G401 (cell line): ENCODE measurements at regions not wholly inside any gene's neighbourhood (a gene's known extent, or its start where the extent isn't known, plus 50 kb on each side); places are given as distances from the start of the nearest gene placed in this dataset.

Source experiments
- DNase-seq: peaks from one replicate; pipeline ENCODE4 v3.0.0-alpha.2; 2015; ENCODE audit warnings: low spot score
- in situ Hi-C: cut with HindIII; loops from 2 replicates; pipeline ENCODE4 v1.10.0; 2016; ENCODE audit warnings: low sequenced_read_pairs, mixed read lengths

DNA sequence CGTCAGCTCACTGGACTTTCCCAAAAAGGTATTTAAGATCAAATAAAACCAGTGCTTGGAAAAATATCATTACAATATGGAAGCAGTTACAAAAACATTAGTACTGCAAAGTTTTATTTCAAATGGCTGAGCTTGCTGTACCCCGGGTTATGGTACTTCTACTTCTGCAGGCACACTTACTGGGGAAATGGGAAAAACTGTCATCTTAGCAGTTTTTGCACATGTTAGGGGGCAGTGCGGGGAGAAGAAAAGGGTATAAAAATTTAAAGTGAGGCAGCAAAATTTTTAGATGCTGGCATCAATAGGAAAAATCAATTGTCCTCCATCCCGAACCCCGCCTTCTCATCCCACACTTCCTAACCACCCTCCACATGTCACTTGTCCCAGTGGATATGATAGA is 133.4 kb downstream of the ATG4C start:
- in situ Hi-C loops: no loop called here
- no peak for DNase-seq

DNA sequence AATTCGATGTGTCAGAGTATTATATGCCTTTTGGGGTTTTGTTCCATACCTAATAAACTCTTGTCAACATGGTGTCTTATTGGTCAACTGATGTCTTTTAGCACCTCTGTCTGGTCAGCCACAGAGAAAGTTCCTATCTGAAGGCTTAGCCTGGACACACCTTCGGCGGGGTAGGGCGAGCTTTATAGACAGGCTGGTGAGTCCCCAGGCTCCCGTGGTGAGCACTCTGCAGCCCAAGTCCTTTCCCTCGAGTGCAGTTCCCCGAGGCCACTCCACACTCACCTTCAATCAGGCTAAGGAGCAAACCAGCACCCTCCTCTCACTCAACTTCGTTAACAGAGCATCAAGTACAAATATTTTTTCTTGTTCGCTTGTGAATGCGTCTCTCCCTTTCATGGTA is 133.9 kb downstream of the ATG4C start:
- no peak for DNase-seq
- in situ Hi-C loops: no loop called here

DNA sequence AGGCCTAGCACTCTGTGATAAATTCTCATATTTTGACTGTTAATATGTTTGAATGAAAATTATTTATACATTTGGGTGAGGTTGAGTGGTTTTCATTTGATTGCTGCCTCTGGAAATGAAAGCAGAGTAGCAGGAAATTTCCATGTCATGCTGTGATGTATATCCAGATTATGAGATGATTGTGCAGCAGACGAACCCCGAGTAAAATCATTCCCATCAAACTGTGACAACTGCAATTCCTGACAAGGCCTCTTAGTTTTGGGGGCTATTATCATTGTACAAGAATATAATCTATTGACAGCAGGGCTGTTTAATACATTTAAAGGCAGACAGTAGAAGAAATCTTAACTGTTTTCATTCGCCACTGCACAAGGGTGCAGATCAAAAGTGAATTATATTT is 134.8 kb downstream of the ATG4C start:
- in situ Hi-C loops: no loop called here
- DNase-seq: no peak

DNA sequence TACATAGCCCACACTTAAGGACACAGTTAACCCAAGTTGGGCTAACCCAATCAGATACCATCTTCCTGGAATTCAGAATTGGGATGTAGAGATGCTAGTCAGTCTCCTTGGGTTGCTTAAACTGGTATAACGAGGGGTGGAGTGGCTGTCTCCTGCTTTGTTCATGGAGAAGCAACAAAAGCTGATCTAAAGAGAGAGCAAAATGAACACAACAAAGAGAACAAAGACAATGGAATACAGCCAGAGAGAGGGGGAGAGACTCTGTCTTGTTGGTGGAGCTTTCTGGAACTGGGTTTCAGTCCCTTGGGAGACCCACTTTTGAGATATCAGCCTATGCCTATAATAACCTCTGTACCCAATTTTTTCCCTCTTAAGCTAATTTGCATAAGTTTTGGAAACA is 138.1 kb downstream of the ATG4C start:
- in situ Hi-C loops: no loop called here
- DNase-seq: no peak

DNA sequence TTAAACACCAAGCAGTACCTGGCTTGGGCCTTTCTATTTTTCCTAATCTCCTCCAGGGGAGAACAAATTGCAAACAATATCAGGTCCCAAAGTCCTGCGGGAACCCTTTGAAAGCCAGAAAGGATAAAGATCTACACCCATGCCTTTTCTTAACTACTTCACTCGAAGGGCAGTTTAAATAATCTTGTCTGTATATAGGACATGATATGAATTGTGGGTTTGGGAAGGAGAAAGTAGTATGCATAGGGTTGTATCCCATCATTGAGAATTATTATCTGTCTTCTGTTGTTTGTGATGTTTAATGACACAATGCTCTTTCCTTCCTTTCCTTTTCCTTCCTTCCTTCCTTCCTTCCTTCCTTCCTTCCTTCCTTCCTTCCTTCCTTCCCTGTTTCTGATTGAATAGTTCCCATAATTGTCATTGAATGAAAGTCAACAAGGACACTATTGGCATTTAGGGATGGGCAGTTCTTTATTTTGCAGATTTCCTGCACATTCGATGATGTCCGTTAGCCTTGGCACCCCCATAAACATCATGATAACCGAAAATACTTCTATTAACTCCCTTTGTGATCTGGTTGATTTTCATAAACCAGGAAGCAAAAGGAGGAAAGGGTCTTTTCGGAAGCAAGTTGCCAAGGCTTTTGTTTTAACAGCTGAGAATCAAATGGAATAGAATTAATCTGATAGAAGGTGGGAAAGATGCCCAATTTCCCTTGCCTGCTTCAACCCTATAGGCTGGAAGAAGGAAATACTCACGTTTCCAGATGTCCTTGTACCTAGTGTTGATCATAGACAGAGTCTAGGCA is 141.3 kb downstream of the ATG4C start:
- in situ Hi-C loops: no loop called here
- no peak for DNase-seq

DNA sequence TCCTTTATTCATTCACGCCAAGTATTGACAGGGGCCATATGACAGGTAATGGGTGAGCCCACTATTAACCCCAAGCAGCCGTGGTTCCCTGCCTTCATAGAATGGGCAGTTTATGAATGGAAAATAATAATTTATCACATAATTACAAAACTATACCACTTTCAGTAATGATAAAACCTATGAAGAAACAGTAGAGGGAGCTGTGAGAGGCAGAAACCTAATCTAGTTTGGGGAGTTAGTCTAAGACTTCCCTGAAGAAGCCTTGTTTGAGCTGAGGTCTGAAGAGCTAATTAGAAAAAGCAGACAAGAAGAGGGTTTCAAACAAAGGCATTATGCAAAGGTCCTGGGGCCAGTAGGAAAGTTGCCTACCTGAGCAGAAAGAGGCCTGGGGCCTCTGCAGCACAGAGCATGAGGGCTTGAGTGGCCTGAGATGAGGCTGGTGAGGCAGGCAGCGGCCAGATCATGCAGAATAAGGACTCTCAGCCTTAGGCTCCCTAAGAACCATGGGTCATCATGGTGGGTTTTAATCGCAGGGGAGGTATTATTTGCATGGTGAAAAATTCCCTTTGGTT is 142.8 kb downstream of the ATG4C start:
- DNase-seq: no peak
- in situ Hi-C loops: no loop called here

DNA sequence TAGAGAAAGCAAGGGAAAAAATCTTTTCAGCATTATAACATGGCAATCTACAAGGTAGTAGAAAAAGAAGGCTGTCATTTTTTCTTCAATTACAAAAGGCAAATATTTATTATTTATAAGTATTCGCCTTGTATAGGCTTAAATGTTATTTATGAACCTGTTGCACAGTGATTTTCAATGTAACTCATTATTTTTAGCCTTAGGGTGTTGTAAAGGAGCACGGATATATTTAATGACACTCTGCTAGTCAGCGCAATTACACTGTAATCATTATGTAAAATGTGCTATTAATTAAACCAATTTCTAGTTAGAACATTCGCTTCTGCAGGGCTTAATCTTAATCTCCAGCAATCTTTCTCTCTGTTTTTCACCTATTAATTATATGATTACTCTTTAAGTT is 145.0 kb downstream of the ATG4C start:
- in situ Hi-C loops: no loop called here

DNA sequence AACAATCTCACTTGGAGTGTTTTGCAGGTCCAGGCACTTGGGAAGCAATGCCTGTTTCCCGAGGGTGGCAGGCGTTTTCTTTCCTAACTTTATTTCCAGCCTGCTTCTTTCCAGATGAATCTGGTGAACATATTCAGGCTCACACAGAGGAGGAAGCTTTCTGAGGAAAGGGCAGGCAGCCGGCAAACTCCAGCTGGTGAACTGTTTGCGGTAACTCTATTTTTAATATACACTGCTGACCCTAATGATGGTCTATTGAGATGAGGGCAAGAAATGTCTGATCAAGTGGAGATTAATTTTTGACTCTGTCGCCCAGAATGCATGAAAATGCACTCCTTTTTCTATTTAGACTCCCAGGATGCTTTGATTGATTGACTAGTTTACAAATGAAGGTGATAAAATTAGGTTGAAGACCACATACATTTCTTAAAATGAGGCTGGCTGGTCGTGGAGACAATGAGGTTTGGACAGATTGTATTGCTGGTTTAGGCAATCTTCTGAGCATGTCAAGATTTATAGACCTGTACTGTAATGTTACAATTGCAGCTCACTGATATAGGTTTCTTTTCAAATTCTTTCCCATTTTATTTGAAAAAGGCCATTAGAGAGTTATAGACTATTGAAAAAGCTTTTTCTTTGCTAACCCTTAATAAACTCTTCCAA is 153.8 kb downstream of the ATG4C start:
- in situ Hi-C loops: no loop called here
- no peak for DNase-seq

More for the DNA sequence above, 145.0 kb downstream of the ATG4C start:
- no peak for DNase-seq

DNA sequence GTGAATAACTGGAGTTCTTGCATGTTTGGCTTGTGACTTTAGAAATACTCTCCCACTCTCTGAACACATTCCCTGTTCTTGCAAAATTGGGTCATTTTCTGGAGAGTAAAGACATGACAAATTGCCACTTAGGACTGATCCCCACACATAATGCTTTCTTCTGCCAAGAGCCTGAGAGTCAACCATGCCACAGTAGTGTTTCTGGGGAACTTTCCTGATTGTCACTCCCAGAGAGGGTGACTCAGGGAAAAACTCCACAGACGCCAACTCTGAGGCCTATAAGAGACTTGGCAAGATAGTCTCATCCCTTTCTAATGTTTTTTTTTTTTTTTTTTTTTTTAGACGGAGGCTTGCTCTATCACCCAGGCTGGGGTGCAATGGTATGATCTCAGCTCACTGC is 157.8 kb downstream of the ATG4C start:
- in situ Hi-C loops: no loop called here
- no peak for DNase-seq

DNA sequence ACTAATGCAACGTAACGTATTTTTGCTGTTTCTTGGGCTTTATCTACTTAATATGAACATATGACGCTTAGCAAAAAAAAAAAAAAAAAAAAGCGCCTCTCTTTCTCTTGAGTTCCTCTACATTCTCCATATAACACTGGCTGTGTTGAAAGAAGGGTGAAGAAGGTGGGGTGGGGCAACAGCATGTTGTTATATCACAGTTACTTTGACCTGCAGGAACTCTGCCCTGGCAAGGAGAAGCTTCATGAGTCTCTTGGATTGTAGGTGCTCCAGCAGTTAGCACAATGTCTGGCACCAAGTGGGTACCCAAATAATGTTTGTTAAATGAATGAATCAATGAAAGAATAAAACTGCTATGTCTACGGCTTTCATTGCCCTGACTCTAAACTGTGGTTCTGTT is 162.6 kb downstream of the ATG4C start:
- in situ Hi-C loops: no loop called here

DNA sequence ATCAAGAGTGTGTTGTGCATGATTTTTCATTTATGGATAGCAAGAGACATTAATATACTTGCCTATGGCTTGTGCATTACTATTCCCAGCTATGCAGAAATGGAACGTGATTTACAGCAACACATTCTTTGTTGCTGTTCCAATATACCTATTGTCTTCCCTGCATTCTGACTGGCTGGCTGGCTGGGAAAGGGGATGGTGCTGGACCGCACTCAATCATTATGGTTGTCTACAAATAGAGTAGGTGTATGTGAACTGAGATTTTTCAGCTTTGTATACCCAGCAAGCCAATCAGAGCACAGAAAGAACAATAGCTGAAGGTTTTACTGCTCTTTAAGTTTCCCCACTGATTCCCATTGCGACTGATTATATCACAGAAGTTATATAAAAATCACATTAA is 167.5 kb downstream of the ATG4C start:
- in situ Hi-C loops: no loop called here
- DNase-seq: no peak

More for the DNA sequence above, 162.6 kb downstream of the ATG4C start:
- DNase-seq: no peak

DNA sequence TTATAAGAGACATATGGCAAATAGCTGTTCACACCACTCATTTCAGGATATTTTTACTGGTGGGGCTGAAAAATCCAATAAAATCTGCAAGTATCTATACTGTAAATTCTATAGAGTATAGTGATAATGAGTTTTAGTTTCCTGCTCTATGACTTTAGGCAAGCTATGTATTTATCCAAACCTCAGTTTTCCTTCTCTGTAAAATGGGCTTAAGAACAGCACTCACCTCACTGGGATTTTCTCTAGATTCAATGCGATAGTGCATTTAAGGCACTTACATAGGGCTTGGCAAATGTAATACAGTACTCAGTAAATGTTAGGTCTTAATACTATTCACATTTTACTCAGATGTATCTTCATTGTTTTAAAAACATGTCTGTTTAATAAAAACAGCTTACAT is 168.7 kb downstream of the ATG4C start:
- no peak for DNase-seq
- in situ Hi-C loops: no loop called here

DNA sequence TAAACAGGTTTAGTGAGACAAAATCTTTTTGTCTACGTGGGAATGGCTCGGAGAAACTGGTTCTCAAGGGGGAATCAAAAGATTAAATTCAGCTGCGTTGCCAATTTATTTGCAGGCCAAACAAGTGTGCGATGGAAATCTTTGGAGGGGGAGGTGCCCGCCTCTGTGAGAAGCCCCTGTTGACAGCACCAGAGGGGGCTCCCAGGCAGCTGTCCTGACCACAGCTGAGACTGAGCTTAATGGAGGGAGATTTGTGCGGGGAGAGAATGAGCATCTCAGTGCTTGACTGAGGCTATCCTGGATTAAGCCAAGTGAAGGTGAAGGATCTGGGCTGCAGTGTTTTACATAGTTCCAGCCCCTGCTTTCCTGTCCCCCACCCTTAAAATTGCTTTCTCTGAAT is 169.7 kb downstream of the ATG4C start:
- DNase-seq: no peak
- in situ Hi-C loops: no loop called here

DNA sequence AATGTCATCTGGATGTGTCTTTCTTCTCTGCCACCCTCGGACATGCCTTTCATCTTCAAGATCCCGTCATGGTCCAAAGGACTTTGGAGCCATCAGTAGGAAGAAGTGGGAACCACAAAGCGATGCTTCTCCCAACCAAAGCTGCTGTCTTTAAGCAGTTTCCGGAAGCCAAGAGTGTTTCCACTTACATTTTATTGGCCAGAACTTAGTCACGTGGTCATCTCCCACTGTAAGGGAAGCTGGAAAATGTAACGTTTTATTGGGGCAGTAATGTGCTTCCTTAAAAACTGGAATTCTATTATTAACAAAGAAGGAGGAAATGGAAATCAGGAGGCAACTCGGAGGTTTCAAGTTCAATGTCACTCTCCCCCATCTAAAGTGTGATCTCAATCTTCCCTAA is 170.8 kb downstream of the ATG4C start:
- no peak for DNase-seq
- in situ Hi-C loops: no loop called here

DNA sequence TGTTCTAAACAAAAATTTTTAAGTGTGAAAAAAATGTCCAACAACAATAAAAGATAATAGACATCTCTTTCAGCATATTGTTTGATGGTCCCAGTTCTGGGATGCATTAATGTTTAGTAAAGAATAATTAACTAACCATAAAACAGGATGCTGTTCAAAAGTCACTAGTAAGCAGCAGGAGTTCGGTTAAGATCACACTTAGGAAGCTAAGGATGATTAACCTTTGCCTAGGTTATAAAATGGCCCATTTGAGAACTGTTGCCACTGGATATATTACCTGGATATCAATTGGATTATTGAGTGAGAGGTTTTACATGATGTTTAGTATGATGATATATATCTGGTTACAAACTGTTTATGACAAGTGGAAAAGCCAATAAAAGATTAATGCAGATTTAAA is 171.7 kb downstream of the ATG4C start:
- in situ Hi-C loops: no loop called here
- no peak for DNase-seq

DNA sequence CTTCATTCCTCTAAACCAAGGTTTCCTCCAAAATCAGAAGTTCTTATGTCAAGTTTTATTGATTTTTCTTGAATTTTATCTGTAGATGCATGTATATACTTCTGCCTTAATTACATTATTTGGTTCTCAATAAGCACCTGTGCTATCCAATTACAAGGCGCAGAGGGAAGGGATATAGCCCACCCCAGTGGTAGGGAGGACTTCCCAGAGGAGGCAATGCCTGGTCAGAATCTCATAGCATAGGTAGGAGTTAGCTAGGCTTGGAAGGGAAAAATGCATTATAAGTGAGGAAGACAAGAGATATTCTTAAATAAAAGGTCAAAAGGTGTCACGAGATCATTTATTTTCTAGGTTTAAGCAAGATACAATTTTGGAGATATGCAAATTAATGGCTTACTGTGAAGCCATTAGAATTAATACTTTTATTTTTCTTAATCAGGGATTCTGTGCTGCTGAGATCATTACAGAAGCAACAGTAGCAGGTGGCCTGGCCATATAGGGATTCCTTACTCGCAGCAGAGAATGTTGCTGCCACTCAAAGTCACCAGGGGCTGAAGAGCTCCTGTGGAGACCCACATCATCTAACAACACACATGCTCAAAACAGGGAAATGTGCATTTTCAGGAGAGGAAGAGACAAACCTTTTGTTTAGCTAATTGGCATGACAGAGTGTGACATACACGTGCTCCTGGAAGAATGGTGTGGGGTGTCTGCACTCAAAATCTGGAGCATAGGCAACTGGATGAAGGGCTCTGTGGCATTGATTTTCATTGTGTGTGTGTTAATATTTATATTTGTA is 178.3 kb downstream of the ATG4C start:
- no peak for DNase-seq
- in situ Hi-C loops: no loop called here

DNA sequence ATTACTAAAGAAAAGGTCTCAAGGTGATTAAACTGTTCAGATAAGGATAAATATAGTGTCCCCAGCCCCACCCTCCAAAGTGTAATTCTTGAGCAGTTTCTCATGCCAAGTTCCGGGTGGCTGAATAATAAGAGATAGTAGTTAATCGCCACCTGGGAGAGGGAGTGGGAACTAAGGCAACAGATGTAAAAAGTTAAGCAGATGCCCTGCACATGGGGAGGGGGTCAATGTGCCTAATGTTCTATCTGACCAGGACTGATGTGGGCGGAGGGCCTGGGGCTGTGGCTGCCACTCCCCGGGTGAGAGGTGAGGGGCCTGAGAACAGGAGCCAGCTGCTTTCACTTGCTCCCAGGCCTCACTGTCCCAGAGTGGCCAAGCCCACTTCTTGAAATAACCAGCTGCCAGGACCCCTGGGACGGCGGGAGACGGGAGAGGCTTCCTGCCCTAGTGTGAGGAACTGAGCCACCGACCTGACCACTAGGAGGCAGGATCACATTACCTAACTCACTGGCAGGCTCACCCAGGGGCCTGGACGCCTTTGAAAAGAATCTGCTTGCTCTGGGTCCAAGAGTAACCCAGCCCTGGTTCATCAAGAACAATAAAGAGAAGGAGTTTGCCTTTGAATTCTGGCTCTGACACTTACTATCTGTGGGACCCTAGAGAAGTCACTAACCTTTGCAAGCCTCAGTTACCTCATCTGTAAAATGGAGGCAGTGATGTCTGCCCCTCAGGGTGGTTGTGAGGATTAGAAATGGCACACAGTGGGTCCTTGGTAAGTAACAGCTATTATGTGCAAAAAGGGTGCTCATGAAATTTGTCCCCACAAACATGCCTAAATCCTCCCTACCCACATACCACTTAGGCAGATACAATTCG is 179.2 kb downstream of the ATG4C start:
- DNase-seq: no peak
- in situ Hi-C loops: no loop called here

DNA sequence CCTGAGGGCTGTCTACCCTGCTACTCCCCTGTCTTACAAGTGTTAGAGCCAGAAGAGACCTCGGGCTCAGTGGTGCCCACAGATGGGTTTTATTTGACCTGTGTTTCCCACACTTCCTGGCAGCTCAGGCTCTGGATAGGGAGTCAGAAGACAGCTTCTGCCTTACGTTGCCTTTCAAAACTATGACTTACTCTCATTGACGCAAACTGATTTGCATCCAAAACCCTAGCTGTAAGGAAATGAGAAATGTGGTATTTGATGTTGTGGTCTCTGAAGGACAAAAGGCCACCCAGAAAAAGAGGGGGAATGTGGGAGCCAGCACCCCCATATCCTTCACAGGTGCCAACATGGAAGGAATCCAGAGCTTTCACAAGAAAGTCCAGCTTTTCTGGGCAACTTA is 180.2 kb downstream of the ATG4C start:
- in situ Hi-C loops: no loop called here
- DNase-seq: no peak

DNA sequence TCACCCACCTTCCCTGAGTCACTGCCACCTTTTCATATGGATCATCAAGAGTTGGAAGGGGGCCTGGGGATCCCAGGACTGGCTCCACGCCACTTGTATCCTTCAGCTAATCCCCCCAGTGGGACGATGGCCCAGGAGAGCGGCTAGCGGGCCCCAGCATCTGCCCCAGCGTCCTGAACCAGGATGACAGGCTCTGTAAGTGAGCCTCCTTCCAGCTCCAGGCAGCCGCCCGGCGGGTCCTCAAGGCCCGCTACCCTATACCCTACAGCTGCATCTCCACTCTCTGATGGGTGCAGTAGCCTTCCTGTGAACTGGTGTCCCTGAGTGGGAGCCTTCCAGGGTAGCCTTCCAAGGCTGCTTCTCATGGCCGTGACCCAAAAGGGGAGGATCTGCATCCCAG is 183.1 kb downstream of the ATG4C start:
- in situ Hi-C loops: no loop called here
- DNase-seq: no peak
